ENCODE measurements at regions not wholly inside any gene's neighbourhood (a gene's known extent, or its start where the extent isn't known, plus 50 kb on each side); places are given as distances from the start of the nearest gene placed in this dataset.
"Not testable (repeated sequence)": the region's sequence is repeated elsewhere in the genome, so short reads cannot be mapped to it uniquely, and the experiment has no call there.

- DNase-seq: no peak
Measured at GRCh38 chr4:137468836-137469235, 63.5 kb downstream of the PCDH18 start.

DNA sequence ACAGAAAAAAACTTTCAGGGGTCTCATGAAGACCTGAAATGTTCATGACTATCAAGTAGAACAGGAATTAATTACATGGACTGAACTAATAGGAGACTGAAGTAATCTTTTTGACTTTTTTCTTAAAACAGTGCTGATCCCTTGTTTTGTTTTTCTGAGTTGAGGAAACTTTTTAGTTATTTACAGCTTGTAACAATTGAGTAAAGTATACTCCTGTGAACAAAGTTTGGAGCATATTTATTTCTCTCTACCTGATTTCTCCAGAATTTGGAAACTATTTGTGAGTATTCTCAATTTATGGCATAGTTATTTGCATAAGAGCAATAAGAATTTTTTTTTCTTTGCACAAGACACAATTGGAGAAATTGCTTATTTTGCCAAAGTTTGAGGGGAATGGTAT is 64.8 kb downstream of the PCDH18 start:
- DNase-seq: no peak

GRCh38 chr4:137463377-137464003 is 68.8 kb downstream of the PCDH18 start:
- no peak for DNase-seq

DNA sequence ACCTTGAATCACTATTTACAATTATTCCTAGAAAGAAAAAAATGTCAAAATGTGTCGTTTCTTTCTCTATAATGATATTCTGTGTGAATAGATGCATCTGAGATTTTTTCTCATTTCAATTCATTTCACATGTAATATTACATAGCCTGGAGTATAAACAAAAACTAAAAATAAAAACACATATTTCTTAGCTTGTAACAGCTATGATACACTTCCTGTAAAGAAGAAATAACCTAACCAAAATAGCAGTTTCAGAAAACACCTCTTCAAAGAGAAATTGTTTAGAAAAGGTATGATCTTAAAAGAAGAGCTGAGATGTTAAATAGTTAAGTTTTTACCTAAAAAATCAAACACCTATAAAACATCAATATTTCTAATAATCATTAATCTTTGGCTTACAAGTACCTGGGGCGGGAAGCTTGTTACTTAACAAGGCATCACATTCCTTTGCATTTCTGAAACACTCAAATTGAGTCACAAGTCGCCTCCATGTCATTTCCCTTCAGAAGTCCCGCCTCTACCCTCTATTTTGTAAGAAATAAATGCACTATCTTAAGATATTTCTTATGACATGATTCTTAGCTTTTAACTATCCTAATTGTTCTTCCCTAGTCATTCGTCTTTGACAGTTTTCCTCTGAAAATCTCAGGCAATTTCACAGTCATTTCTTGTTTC is 76.5 kb downstream of the PCDH18 start:
- DNase-seq: no peak

GRCh38 chr4:137454767-137455166 is 77.5 kb downstream of the PCDH18 start:
- DNase-seq: no peak

DNA sequence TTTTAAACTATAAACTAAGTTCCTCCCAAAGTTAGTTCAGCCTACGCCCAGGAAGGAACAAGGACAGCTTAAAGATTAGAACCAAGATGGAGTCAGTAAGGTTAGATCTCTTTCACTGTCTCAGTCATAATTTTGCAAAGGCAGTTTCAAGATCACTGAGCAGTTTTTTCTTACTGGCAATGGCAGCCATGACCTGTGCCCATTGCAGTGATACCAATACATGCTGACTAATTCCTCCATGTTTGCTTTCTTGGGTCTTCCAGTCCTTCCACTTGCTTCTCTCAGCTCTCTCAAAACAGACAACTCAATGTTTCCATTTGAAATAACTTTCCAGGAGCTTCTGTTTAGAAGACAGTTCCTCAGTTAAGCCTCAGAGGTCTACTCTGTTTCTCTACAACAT is 79.5 kb downstream of the PCDH18 start:
- no peak for DNase-seq

- DNase-seq: no peak
Measured at GRCh38 chr4:137451172-137451825, 81.0 kb downstream of the PCDH18 start.

DNA sequence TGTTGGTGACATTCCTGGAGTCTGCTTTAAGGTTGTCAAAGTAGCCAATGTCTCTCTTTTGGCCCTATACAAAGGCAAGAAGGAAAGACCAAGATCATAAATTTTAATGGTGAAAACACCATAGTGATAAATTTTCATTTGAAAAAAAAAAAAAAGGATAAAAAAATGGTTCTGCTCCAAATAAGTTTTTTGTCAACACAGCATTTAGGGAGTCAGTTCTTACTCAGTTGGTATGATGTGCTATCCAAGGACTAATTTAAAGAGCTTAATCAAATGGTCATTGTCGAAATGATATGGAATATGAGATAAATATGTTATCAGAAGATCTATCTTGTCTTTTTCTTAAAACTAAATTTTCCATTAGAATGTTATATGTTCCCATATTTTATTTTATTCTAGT is 83.9 kb downstream of the PCDH18 start:
- no peak for DNase-seq

DNA sequence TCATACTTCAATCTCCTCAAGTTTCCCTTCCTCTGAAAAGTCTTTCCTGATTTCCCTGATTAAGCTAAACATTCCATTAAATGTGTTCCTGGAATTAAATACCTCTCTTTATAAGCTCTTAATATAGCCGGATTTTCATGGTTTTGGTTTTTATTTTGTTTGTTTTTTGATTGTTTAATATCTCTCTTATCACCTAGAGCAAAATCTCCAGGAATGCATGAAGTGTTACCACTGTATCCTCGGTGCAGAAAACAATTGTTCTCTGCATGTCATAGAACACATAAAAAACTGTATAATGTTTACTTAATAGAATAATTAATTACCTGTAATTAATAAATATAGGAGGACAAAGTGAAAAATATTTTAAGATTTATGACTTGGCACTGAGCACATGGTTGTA is 86.2 kb downstream of the PCDH18 start:
- no peak for DNase-seq

GRCh38 chr4:137443031-137443800 is 89.1 kb downstream of the PCDH18 start:
- DNase-seq: no peak

DNA sequence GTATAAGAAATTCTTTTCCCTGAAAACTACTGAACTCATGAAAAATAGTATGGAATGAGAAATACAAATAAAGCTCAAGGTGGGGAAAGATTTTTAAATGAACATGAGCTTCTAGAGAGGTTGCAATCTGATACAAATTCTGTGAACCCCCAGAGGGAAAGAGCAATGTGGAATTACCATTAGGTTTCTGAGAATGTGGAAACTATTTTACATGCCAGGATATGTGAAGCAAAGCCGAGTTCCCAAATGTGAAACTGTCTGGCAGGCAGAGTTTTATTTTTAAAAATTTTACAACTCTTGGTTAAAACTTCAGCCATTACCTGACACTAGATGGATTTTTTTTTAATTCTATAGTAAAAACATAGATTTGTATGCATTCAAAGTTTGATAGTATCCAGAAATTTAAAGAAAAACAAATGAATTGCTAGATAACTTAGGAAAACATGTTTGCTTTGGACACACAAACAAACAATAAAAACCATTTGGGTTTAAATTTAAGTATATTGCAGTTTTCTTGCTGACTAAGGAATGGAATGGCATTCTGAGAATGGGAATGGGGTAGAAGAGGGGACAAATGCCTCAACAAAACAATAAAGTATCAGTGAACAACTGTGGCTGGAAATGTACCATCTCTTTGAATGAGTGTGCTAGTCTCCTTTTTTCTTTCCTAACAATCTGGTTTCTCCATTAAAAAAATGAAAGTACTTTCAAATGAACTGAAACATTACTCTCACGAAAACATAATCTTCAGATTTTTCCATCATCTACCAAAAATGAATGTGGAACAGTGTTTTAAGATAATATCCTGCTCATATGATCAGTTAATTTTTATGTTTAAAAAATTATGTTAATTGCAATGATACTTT is 99.6 kb downstream of the PCDH18 start:
- no peak for DNase-seq

DNA sequence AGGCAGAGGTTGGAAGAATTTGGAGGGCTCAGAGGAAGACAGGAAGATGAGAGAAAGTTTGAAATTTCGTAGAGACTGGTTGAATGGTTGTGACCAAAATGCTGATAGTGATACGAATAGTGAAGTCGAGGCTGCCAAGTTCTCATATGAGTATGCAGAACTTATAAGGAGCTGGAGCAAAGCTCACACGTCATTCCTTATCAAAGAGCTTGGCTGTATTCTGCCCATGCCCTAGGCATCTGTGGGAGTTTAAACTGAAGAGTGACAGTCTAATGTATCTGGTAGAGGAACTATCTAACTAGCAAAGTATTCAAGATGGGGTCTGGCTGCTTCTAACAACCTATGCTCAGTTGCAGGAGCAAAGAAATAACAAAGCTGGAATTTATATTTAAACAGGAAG is 102.1 kb downstream of the PCDH18 start:
- no peak for DNase-seq

DNA sequence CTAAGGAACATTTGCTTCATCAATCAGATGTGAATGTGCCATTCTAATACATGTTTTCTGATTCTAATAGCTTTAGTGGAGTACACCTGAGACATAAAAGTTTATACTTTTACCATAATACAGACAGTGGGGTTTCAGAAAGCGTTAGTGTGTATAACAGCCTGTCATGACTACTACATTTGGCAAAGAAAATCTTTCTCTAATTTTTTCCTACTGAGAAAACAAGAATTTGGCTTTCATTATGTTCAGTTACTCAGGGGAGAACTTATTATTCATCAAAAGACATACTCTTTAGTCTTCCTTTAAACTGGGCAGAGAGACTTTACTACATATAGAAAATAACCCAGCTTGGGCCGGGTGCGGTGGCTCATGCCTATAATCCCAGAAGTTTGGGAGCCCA is 104.9 kb downstream of the PCDH18 start:
- DNase-seq: no peak

GRCh38 chr4:137425281-137425680 is 107.0 kb downstream of the PCDH18 start:
- peak in 1 of 2 experiments; percentile 4 for DNase-seq

DNA sequence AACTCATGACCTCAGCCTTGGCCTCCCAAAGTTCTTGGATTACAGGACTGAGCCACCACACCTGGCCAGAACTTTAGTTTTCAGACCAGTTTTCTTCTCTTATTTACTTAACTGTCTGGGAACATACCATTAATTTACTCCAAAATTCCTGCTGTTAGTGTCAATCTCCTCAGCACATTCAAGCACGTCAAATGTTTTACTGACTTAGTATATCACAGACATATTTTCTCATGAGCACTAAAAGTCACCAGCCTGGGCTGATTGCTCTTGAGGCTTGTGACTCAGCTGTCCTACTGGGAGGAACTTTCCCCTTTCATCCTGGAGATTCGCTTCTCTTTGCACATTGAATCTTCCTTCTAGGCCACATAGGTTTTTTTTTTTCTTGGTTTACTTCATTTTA is 109.6 kb downstream of the PCDH18 start:
- DNase-seq: no peak

DNA sequence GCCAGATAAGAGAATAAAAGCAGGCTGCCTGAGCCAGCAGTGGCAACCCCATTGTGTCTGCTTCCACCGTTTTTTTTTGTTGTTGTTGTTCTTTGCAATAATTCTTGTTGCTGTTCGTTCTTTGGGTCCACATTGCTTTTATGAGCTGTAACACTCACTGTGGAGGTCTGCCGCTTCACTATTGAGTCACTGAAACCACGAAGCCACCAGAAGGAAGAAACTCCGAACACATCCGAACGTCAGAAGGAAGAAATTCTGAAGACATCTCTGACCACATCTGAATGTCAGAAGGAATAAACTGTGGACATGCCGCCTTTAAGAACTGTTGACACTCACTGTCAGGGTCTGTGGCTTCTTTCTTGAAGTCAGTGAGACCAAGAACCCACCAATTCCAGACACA is 110.5 kb downstream of the PCDH18 start:
- DNase-seq: no peak

DNA sequence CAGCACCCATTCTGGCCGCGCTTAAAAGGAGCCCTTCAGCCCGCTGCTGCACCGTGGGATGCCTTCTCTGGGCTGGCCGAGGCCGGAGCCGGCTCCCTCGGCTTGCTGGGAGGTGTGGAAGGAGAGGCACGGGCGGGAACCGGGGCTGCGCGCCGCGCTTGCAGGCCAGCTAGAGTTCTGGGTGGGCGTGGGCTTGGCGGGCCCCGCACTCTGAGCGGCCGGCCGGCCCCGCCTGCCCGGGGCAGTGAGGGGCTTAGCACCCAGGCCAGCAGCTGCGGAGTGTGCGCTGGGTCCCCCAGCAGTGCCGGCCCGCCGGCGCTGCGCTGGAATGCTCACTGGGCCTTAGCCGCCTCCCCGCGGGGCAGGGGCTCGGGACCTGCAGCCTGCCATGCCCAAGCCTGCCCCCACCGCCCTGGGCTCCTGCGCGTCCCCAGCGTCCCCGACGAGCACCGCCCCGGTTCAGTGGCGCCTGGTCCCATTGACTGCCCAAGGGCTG is 111.3 kb downstream of the PCDH18 start:
- no peak for DNase-seq

- no peak for DNase-seq
Measured at GRCh38 chr4:137417676-137418075, 114.6 kb downstream of the PCDH18 start.

- no peak for DNase-seq
Measured at GRCh38 chr4:137414802-137415201, 117.5 kb downstream of the PCDH18 start.

- no peak for DNase-seq
Measured at GRCh38 chr4:137408527-137409177, 123.6 kb downstream of the PCDH18 start.

GRCh38 chr4:137405833-137406232 is 126.5 kb downstream of the PCDH18 start:
- DNase-seq: not testable (repeated sequence)

DNA sequence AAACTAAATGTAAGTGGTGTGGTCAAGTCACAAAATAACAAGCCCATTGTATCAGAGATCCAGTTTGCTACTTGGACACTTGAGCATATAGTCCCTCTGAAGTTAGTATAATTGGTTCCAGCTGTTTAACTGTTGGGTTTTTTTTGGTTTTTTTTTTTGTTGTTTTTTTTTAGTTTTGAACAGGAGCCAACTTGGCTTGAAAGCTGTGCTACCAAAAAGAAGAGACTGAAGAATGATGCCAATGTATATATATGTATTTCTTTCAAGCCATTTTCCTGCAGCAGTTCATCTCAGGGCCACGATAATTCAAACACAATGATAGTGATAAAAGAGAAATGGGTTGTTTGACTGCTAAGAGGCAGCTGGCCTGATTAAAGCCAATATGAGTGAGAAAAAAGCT is 138.3 kb downstream of the PCDH18 start:
- DNase-seq: no peak

All from SHP77 (cell line).